HG03045 (cell line): ENCODE measurements at regions not wholly inside any gene's neighbourhood (a gene's known extent, or its start where the extent isn't known, plus 50 kb on each side); places are given as distances from the start of the nearest gene placed in this dataset.
"Not testable (repeated sequence)": the region's sequence is repeated elsewhere in the genome, so short reads cannot be mapped to it uniquely, and the experiment has no call there.

Experiments
- ATAC-seq: cut with Tn5 transposase; IDR thresholded peaks from one replicate; pipeline ENCODE4 v1.9.1; 2021; ENCODE audit warnings: mild to moderate bottlenecking, moderate library complexity; ENCODE audit not compliant: unreplicated experiment

GRCh38 chrX:42020225-42020624, 96.9 kb upstream of the CASK start:
- ATAC-seq: no peak

GRCh38 chrX:42017971-42018370, 94.6 kb upstream of the CASK start:
- ATAC-seq: no peak

- ATAC-seq: no peak
Observed at GRCh38 chrX:42000836-42001235, 77.5 kb upstream of the CASK start.

- ATAC-seq: no peak
Observed at GRCh38 chrX:41984628-41985027, 61.3 kb upstream of the CASK start.

- no peak for ATAC-seq
Observed at GRCh38 chrX:41982953-41983352, 59.6 kb upstream of the CASK start.

GRCh38 chrX:41981481-41982013, 58.2 kb upstream of the CASK start:
- no peak for ATAC-seq

GRCh38 chrX:41974677-41975076, 51.3 kb upstream of the CASK start:
- not testable (repeated sequence) for ATAC-seq

- ATAC-seq: no peak
Observed at GRCh38 chrX:41973208-41973607, 49.9 kb upstream of the CASK start.
